Osteoblast (primary cell): ENCODE measurements at regions not wholly inside any gene's neighbourhood (a gene's known extent, or its start where the extent isn't known, plus 50 kb on each side); places are given as distances from the start of the nearest gene placed in this dataset.

ENCODE experiments used
- DNase-seq: peaks from one replicate; pipeline ENCODE4 v3.0.0; 2011; ENCODE audit warnings: low spot score, mixed read lengths; ENCODE audit not compliant: insufficient read length; ENCODE audit errors: missing footprints
- H2AFZ ChIP-seq: 2 replicates; pipeline ENCODE4 v1.6.0; 2011; ENCODE audit warnings: mild to moderate bottlenecking, low read length
- H3K27ac ChIP-seq: 2 replicates; pipeline ENCODE4 v1.5.1; 2011; ENCODE audit warnings: mild to moderate bottlenecking, low read depth, low read length, moderate library complexity
- H3K27me3 ChIP-seq: 2 replicates; pipeline ENCODE4 v1.6.0; 2012; ENCODE audit warnings: mild to moderate bottlenecking, control low read depth, inconsistent platforms, low read length, moderate library complexity; ENCODE audit not compliant: insufficient read depth
- H3K36me3 ChIP-seq: 2 replicates; pipeline ENCODE4 v1.5.1; 2011; ENCODE audit warnings: mild to moderate bottlenecking, low read length, control low read depth, moderate library complexity; ENCODE audit not compliant: insufficient read depth
- H3K4me1 ChIP-seq: 2 replicates; pipeline ENCODE4 v1.5.1; 2011; ENCODE audit warnings: mild to moderate bottlenecking, low read length, control low read depth, moderate library complexity; ENCODE audit not compliant: insufficient read depth
- H3K4me2 ChIP-seq: 2 replicates; pipeline ENCODE4 v1.6.0; 2011; ENCODE audit warnings: mild to moderate bottlenecking, low read length; ENCODE audit not compliant: insufficient read depth
- H3K4me3 ChIP-seq: fragments of 200-600 bp; sonication (generic); 3 replicates; pipeline ENCODE4 v1.5.1; 2012; ENCODE audit warnings: mild to moderate bottlenecking, low read length, inconsistent platforms; ENCODE audit not compliant: insufficient read depth
- H3K79me2 ChIP-seq: 2 replicates; pipeline ENCODE4 v1.6.0; 2012; ENCODE audit warnings: mild to moderate bottlenecking, low read length, control low read depth, inconsistent platforms; ENCODE audit not compliant: insufficient read depth
- H3K9me3 ChIP-seq: 2 replicates; pipeline ENCODE4 v1.5.1; 2011; ENCODE audit warnings: low read depth, low read length, control low read depth
- H4K20me1 ChIP-seq: 2 replicates; pipeline ENCODE4 v1.6.0; 2012; ENCODE audit warnings: mild to moderate bottlenecking, low read length, control low read depth; ENCODE audit not compliant: insufficient read depth
- CTCF ChIP-seq: IDR thresholded peaks from 2 replicates; pipeline ENCODE4 v1.5.1; 2011; ENCODE audit warnings: mild to moderate bottlenecking, low read depth, low read length, moderate library complexity; ENCODE audit errors: extremely low read depth

DNA sequence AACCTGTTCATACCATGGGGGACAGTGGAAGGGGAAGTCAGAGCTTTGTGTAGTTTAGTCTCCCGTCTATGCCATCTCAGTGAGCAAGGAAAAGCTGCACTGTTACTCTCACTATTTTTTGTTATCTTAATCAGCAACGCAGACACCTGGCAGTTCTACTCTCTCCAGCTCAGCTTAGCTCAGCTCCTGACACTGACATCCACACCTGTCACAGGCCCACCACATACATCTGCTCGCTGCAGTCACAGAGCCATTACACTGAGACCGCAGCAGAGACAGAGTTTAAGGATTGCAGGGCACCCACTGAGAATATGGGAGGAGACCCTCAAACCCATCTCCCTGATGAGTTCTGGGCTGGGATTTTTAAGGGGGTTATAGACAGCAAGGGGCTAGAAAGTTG is 257.3 kb upstream of the AKR1E2 start:
- no peak overlapping the region for H3K4me3 ChIP-seq
- H3K27ac ChIP-seq = no peak overlapping the region
- no peaks in the 10 kb centered on the region for H3K27me3 ChIP-seq
- no peaks in the 10 kb centered on the region for H3K79me2 ChIP-seq
- no peak for DNase-seq
- H3K4me1 ChIP-seq = no peaks in the 10 kb centered on the region
- no peaks in the 10 kb centered on the region for H3K36me3 ChIP-seq
- H4K20me1 ChIP-seq = no peaks in the 10 kb centered on the region
- no peaks in the 10 kb centered on the region for H3K9me3 ChIP-seq
- TF ChIP-seq CTCF = no peak
- no peak overlapping the region for H3K4me2 ChIP-seq
- H2AFZ ChIP-seq = no peak overlapping the region

GRCh38 chr10:4568086-4568485 is 257.9 kb upstream of the AKR1E2 start:
- Histone ChIP-seq H2AFZ (no peak overlapping the region), H3K4me3 (no peak overlapping the region), H3K36me3 (no peaks in the 10 kb centered on the region), H3K4me2 (no peak overlapping the region), H3K4me1 (no peaks in the 10 kb centered on the region), H3K9me3 (no peaks in the 10 kb centered on the region), H3K79me2 (no peaks in the 10 kb centered on the region), H4K20me1 (no peaks in the 10 kb centered on the region), H3K27ac (no peak overlapping the region), H3K27me3 (no peaks in the 10 kb centered on the region)
- TF ChIP-seq CTCF = no peak
- no peak for DNase-seq

- H2AFZ ChIP-seq = no peak overlapping the region
- H4K20me1 ChIP-seq = no peaks in the 10 kb centered on the region
- H3K36me3 ChIP-seq = no peaks in the 10 kb centered on the region
- TF ChIP-seq CTCF = no peak
- H3K79me2 ChIP-seq = no peaks in the 10 kb centered on the region
- no peak overlapping the region for H3K4me2 ChIP-seq
- H3K4me1 ChIP-seq = no peaks in the 10 kb centered on the region
- no peak overlapping the region for H3K4me3 ChIP-seq
- H3K27me3 ChIP-seq = no peaks in the 10 kb centered on the region
- H3K27ac ChIP-seq = no peak overlapping the region
- no peaks in the 10 kb centered on the region for H3K9me3 ChIP-seq
- no peak for DNase-seq
These were observed 258.4 kb upstream of the AKR1E2 start for GRCh38 chr10:4567637-4568036.

DNA sequence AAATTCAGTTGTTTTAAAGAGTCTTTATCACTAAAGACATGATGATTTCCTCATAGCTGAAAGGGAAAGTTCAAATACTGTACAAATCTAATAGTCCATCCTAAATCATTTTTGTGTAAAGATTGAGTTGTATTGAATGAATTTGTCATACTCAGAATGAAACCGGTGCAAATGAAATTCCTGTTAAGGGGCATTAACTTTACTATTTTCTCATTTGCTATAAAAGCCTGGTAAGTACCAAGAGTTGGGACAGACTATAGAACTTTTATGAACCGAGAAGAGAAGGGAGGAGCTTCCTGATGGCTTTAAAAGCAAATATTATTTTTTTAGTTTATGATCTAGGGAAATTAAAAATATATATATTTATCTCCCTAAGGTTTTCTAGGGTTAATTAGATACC is 260.0 kb upstream of the AKR1E2 start:
- Histone ChIP-seq H3K9me3 (no peaks in the 10 kb centered on the region), H3K4me1 (no peaks in the 10 kb centered on the region), H2AFZ (peak overlapping the region; percentile 39), H3K36me3 (no peaks in the 10 kb centered on the region), H3K27me3 (no peaks in the 10 kb centered on the region), H3K4me2 (no peak overlapping the region), H3K79me2 (no peaks in the 10 kb centered on the region), H3K4me3 (no peak overlapping the region), H4K20me1 (no peaks in the 10 kb centered on the region), H3K27ac (no peak overlapping the region)
- no peak for DNase-seq
- no peak for TF ChIP-seq CTCF
